Loucy (cell line): ENCODE measurements at regions not wholly inside any gene's neighbourhood (a gene's known extent, or its start where the extent isn't known, plus 50 kb on each side); places are given as distances from the start of the nearest gene placed in this dataset.

Experiments
- CTCF ChIP-seq: fragments of 200-600 bp; sonication (generic); conservative IDR thresholded peaks from 2 replicates; pipeline ENCODE4 v1.5.1; 2014; ENCODE audit warnings: mild to moderate bottlenecking, antibody characterized with exemption, low read length
- EZH2phosphoT487 ChIP-seq: fragments of 200-600 bp; IDR thresholded peaks from 2 replicates; pipeline ENCODE4 v1.6.1; 2018; ENCODE audit warnings: antibody characterized with exemption, mild to moderate bottlenecking, moderate library complexity, borderline replicate concordance

- TF ChIP-seq CTCF (no peak), EZH2phosphoT487 (no peak)
These were observed 281.2 kb upstream of the EPHA4 start for GRCh38 chr2:221853297-221853696.
